ENCODE measurements at regions not wholly inside any gene's neighbourhood (a gene's known extent, or its start where the extent isn't known, plus 50 kb on each side); places are given as distances from the start of the nearest gene placed in this dataset.

GRCh38 chr10:124313374-124313773 lies 105.3 kb downstream of the OAT start:
- no peak for TF ChIP-seq CTCF (IDR thresholded peaks at IDR 0.05; ENCODE audit: insufficient read depth, low read depth, low read length, missing control alignments)
- no peak overlapping the region for H3K4me3 ChIP-seq (ENCODE audit: low read depth, low read length)
- no peak for DNase-seq (ENCODE audit: low read depth)

- H3K4me3 ChIP-seq (ENCODE audit: low read depth, low read length): no peak overlapping the region
- no peak for TF ChIP-seq CTCF (IDR thresholded peaks at IDR 0.05; ENCODE audit: insufficient read depth, low read depth, low read length, missing control alignments)
- DNase-seq (ENCODE audit: low read depth): no peak
Measured at GRCh38 chr10:124308811-124309210, 109.9 kb downstream of the OAT start.

- no peak for DNase-seq (ENCODE audit: low read depth)
- H3K4me3 ChIP-seq (ENCODE audit: low read depth, low read length): no peak overlapping the region
- TF ChIP-seq CTCF (IDR thresholded peaks at IDR 0.05; ENCODE audit: insufficient read depth, low read depth, low read length, missing control alignments): no peak
Measured at GRCh38 chr10:124308056-124308645, 110.6 kb downstream of the OAT start.

- TF ChIP-seq CTCF (IDR thresholded peaks at IDR 0.05; ENCODE audit: insufficient read depth, low read depth, low read length, missing control alignments): no peak
- DNase-seq (ENCODE audit: low read depth): no peak
- no peak overlapping the region for H3K4me3 ChIP-seq (ENCODE audit: low read depth, low read length)
Measured at GRCh38 chr10:124307591-124307990, 111.1 kb downstream of the OAT start.

GRCh38 chr10:124306922-124307371 lies 111.8 kb downstream of the OAT start:
- TF ChIP-seq CTCF (IDR thresholded peaks at IDR 0.05; ENCODE audit: insufficient read depth, low read depth, low read length, missing control alignments): no peak
- no peak overlapping the region for H3K4me3 ChIP-seq (ENCODE audit: low read depth, low read length)
- DNase-seq (ENCODE audit: low read depth): no peak

- no peak for TF ChIP-seq CTCF (IDR thresholded peaks at IDR 0.05; ENCODE audit: insufficient read depth, low read depth, low read length, missing control alignments)
- no peak overlapping the region for H3K4me3 ChIP-seq (ENCODE audit: low read depth, low read length)
- no peak for DNase-seq (ENCODE audit: low read depth)
Measured at GRCh38 chr10:124306520-124306919, 112.2 kb downstream of the OAT start.

- DNase-seq (ENCODE audit: low read depth): no peak
- no peak for TF ChIP-seq CTCF (IDR thresholded peaks at IDR 0.05; ENCODE audit: insufficient read depth, low read depth, low read length, missing control alignments)
- no peak overlapping the region for H3K4me3 ChIP-seq (ENCODE audit: low read depth, low read length)
Measured at GRCh38 chr10:124305984-124306383, 112.7 kb downstream of the OAT start.

Data from GM12865 (cell line).